SK-MEL-5 (cell line): ENCODE measurements at regions not wholly inside any gene's neighbourhood (a gene's known extent, or its start where the extent isn't known, plus 50 kb on each side); places are given as distances from the start of the nearest gene placed in this dataset.

Experiments used
- DNase-seq: peaks from one replicate; pipeline ENCODE4 v3.0.0-alpha.2; 2016; ENCODE audit warnings: low read depth, low spot score
- in situ Hi-C: cut with HindIII; loops from 2 replicates; pipeline ENCODE4 v1.10.0; 2016; ENCODE audit warnings: low sequenced_read_pairs, high pct_unique_total_duplicates, low pct_unique_long_range_greater_than_20kb

DNA sequence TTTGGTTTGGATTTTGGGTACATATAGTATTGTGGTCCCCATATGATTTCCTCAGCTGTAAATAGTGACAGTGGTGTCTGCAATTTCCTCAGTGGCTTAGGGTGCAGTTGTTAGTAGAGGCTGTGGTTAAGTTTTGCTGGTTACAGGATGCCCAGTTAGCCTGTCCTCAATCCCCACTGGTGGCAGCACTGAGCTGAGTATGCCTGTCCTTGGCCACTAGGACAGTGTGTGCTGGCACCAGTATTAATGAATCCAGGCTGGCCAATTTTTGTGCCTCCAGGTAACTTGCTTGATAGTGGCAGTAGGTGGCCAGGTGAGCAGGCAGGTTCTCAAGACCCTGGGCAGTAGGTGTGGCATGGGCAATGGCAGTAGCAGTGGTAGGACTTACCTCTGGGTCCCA is 973.1 kb downstream of the TMEM182 start:
- no peak for DNase-seq
- in situ Hi-C loops = no loop called here

DNA sequence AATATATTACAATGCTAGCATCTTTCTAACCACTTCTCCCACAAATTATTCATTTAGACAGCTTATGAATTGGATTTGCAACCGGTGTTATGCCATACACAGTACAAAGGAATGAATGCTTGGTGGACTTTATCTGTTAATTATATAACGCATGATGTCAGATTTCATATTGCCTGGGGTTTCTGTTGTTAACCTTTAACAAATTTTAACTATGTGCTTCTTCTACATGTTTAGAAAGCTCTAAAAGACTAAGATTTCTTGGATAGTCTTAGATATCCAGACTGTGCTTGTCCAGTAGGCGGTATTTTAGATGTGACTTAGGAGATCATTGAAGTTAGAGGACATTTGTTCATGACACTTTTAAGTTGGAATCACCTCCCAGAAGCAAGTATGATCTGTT is 976.3 kb downstream of the TMEM182 start:
- in situ Hi-C loops = no loop called here
- DNase-seq = no peak

DNA sequence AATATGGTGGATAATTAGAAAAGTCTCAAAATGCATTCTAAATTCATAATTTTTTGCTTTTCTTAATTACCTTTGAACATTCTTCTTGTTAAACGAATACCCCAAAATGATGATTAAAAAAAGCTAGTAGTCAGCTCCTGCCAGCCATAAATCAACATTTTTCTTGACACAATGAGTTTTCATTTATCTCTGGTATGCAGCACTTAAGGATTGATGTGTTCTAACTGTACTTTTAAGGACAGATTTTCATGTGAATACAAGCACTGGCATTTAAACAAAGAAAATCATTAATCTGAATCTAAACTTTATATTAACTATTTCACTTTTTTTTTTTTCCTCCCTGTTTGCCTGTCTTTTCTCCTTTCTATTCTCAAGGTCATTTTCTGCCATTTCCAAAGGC is 976.8 kb downstream of the TMEM182 start:
- in situ Hi-C loops = no loop called here
- DNase-seq = no peak

DNA sequence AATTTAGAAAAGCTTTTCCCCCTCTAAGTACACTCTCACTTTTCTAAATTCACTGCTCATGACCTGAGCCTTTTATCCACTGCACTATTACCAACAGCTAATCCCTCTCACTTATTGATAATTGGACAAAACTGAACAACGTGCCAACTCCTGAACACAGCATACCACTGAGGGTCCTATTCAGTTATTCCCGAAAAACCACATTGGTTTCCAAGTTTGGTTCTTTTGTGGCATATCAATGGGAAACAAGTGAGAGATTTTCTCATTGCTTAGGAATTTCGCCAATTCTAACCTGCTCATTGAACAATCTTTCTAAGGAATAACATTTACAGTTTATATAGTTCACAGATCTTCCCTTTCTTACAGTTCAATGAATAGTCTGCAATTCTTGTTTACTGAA is 977.4 kb downstream of the TMEM182 start:
- in situ Hi-C loops = no loop called here
- DNase-seq = no peak

DNA sequence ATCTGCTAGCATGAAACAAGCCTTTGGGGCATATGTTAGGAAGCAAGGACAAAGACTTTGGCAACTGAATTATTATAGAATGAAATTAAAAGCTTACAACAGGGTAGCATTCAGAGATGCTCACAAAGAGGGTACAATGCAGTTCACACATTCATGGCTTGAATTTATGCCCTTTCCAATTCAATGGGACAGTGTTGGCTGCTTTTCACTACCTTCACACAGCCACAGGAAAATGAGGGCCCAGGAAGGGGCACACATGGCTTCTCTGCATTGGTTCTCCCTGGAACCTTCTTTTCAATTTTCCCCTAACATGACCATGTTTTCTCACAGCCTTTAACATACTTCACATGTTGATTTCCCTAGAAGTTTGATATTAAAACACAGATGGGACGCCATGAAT is 978.1 kb downstream of the TMEM182 start:
- DNase-seq = no peak
- in situ Hi-C loops = no loop called here

DNA sequence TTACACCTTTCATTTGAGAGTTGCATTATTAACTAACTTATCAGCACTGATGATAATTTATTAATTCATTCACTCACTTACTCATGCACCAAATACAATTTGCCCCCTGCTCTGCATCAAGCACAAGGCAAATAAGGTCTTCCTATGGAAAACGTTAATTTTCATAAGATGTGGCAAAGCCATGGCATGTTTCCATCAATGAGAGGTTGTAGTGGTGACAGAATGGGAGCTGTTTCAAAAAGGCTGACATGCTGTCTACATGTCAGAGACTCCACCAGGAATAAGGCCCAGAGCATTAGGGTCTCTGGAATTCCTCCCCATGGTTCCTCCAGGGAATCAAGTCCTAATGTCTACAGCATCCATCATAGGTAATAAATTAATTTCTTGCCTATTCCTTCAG is 978.8 kb downstream of the TMEM182 start:
- DNase-seq = no peak
- in situ Hi-C loops = no loop called here

DNA sequence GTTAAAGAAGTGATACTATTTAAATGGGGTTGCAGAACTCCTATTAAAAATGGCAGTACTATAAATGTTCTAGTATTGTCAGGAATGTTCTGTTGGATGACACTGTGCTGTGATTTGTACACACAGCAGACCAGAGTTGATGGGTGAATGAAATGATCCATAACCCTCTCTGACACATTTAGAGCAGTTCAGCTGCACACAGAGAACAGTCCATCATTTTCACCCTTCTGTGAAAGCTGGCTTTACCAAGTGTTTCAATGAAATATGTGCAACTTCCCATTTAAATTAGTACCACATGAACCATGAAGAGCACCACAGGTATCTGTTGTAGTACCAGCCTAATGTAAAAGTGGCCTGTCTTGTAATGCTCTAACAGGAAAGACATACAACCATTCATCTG is 981.4 kb downstream of the TMEM182 start:
- DNase-seq = no peak
- in situ Hi-C loops = no loop called here

DNA sequence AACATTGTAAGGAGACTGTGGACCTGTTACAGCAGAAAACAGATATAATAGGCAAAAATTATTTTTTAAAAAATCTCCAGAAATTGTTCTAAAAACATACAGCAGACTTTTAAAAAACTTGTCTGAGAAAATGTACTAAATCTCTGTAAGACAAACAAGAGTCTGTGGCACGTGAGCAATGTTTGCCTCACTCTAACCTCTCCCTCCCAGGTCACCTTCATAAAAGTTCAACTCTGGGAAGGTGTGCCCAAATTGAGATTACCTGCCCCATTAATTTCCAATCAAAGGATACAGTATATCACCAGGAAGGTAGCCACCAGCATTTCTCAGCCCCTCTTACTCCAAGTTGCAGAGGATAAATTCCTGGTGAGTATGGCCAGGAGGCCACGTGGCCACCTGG is 992.7 kb downstream of the TMEM182 start:
- in situ Hi-C loops = no loop called here
- DNase-seq = no peak

DNA sequence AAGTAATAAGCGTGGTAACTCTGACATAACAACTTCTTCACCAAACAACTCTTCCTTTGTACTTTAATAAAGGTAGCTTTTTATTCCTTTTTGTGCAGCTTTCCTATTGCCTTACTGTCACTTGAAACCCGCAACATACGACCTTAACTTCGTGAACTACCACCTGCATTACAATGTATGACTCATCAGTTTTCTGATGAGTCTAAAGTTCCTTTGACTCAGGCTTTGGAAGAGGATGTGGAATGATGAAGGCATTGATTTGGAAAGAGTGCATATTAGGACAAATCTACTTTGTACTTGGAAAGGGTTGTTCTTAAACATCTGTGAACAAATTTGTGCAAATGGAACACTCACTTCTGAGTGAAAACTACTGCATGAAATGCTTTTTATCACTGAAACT is 1012.1 kb downstream of the TMEM182 start:
- in situ Hi-C loops = no loop called here
- no peak for DNase-seq

DNA sequence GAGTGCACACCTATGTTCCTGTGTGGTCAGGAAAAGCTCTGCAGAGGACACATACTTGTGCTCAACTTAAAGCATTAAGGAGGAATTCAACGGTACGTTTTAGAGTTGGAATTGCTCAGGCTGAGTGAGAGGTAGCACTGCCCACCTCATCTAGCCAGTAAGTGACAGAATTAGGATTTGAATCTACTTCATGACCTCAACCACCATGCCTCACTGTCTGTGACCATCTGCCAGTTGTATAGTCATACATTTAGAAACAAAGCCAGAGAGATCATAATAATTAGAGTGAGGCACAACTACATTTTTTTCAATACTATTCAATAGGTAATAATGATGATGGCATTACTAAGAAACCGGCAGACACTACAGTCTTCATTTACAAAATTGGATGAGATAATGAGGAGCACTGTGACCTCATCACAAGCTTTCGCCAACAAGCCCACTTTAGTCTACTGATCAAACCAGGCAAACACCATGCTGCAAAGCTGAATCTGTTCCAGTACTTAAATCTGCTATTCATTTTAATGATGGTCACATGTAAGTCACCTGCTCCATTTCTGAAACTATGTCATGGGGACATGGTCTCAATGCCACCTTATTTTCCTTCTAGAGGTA is 1018.4 kb downstream of the TMEM182 start:
- in situ Hi-C loops = no loop called here
- DNase-seq = no peak

DNA sequence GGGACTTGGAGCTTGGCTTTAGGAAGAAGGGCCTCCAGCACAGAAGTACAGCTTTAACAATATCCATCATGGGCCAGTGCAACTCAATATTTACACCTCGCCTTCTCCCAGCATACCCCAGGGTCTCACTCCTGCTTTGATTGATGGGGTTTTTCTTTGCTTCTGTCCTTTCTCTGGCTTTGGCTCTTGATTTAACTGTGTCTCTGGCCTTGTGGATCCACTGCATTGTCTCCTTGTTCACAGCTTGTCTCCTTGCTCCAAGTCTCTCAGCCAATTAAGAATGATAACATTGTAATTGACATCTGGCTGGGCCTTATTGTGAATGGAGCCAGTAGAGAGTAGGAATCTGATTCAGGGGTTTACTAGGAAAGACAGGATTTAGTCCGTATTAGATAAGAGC is 1019.5 kb downstream of the TMEM182 start:
- in situ Hi-C loops = no loop called here

DNA sequence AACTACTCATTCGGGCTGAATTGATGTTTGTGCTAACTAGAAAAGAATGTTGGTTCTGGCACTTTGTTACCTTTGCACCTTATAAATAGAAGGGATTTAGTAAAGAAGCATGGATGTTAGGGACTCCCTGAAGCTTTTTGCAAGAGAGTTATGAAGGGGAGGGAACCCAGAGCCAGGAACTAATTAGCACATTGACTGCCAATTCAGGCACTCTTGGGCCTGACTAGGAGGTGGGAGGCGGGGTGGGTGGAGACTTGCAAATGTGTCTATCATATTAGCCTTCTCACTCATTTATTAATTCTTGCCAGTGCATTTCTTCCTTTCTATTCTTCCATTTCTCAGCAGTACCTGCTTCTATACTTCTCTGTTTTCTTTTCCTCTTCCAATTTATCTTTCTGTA is 1022.4 kb downstream of the TMEM182 start:
- in situ Hi-C loops = no loop called here
- no peak for DNase-seq

More for the DNA sequence above, 1019.5 kb downstream of the TMEM182 start:
- DNase-seq = no peak

DNA sequence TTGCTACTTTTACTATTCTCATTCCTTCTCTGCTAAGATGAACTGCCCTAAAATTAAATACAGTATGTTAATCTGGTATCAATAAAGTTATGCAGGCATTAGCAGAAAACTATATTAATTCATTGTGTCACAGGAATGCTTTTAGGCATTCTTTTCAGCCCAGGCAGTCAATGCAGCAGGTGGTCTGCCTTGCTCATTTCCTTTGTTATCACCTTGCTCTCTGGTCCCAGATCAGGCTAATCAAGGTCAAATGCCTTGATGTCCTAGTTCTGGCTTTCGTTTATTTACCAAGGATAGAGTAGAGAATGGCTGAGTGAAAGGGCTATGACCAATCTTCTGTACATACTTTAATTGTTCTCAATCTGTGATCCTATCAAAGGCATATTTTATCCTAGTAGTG is 1023.6 kb downstream of the TMEM182 start:
- in situ Hi-C loops = no loop called here
- no peak for DNase-seq

DNA sequence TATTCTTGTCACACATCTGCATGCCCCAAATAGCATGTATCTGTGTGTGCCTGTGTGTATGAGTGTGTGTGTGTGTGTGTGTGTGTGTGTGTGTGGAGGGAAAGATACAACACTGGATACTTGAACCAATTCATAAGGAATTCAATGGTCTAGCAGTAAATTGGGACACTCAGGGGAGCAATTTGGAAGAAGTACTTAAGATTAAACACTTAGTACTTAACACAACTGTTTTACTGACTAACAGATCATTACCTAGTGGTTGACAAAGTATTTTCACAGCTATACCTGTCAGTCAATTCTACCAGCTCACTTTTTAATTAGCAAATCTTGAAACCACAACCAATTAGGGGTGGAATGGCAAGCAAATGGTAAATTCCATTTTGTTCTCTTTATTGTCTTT is 1024.1 kb downstream of the TMEM182 start:
- no peak for DNase-seq
- in situ Hi-C loops = no loop called here

DNA sequence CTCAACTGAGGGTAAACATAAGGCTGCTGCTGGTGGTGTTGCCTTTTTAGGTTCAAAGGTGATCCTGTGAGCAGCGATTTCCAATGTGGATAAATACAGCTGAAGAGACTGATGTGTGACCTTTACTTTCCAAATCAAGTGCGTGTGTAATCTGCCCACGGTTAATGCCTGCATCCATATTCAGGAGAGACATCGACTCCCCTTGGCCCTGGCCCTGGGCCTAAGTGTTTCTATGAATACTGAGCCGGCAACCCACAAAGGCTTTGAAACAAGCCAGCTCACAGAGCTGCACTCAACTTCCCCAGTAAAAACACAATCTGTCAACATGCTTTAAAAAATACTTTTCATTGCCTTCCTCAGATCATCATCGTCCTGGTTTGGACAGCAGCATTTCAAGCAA is 1026.6 kb downstream of the TMEM182 start:
- DNase-seq = no peak
- in situ Hi-C loops = no loop called here

DNA sequence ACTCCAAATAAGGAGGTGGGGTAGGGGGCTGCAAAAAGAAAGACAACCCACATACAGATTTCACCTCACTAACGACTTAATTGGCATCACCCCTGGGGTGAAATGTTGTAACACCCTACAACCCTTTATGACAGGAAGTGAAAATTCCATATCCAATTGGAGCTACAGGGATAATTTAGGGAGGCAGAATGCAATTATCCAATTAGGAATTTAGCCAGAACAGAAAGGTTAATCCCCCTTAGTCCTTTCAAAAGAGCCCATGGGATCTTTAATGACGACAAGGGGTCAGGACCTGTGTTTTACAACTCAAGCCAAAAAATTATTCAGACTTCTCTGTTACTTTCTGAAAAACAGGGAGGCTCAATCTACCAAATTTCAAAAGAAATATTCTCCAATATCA is 1027.1 kb downstream of the TMEM182 start:
- no peak for DNase-seq
- in situ Hi-C loops = no loop called here

DNA sequence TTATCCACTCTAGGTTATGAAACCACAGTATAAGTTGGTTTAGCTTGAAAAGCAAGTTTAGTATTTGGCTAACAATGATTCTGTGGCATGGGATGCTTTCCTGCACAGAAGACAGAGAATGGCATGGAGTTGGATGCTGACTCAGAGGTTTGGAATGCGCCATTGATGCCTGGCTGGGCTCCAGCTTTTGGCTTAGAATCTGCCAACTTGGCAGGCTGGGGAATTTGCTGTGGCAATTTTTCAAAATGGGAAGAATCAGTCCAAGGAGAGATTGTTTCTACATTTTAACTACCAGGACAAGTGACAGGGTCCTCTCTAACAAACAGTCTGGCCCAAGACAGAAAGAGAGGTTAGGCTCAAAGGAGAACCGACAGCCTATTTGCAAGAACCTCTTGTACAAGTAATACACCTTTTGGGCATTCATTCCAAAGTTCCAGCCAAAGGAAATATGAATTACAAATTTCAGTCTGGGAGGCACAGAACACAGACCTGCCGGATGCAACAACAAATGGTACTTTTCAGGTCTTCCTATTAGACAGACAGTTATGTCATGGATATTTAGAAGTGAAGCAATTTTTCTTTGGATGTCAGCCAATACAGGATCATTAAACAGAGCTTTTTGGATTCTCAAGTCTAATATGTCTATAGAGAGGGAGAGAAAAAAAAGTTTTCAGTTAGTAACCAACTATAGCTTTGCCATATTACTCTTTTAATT is 1027.7 kb downstream of the TMEM182 start:
- DNase-seq = no peak
- in situ Hi-C loops = no loop called here

DNA sequence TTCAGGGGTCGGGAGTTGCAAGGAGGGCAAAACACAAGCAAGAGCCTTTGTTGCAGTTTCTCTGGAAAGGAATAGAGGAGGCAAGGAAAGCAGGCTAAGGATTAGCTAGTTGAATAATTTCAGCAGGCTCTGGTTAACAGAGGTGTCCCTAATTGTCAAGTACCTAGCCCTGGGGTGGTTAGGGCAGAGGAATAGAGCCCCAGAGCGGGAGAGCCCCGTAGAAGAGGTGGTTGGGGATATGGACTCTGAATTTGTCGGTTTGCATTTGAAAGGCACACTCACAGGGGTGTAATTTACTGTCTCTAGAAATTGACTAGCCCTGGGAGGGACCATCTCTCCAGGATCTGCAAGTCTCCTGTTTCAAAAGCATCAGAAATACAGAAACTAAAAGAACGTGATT is 1030.2 kb downstream of the TMEM182 start:
- in situ Hi-C loops = no loop called here
- DNase-seq = no peak

DNA sequence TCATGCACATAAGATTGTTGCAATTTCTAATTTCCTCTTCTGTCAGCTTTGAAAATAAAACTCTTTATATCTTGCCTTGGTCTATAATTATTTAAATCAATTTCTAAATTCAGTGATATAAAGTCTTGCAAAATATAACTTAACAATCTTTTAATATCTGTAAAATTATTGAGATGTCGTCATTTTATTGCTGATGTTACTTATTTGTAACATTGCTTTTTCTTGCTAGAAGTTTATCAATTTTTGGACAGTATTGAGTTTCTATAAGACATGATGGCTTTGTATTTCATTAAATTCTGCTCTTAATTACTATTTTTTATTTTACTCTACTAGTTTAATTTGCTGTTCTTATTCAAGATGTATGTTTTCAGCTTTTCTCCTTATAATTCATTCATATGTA is 1036.5 kb downstream of the TMEM182 start:
- DNase-seq = no peak
- in situ Hi-C loops = no loop called here

DNA sequence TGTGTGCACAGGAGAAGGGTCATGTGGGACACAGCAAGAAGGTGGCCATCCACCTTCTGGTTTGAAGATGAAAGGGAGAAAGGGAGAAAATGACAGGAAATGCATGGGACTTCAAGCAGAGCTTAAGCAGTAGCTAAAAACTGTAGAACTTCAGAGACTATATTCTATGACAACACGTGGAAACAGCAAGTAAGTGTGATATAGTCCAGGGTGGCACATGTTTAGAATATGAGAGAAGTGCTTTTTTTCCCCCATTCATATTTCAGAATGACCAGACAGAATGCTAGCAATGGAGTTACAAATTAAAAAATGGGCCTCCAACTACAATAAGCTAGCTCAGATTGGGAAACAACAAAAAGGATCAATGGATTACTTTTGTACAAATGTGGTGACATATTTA is 1042.2 kb downstream of the TMEM182 start:
- in situ Hi-C loops = no loop called here
- DNase-seq = no peak
